H9 (cell line): ENCODE measurements at regions not wholly inside any gene's neighbourhood (a gene's known extent, or its start where the extent isn't known, plus 50 kb on each side); places are given as distances from the start of the nearest gene placed in this dataset.

ENCODE experiments used
- DNase-seq: peaks from one replicate; pipeline ENCODE4 v3.0.0-alpha.2; 2017
- H2AFZ ChIP-seq: one replicate; pipeline ENCODE4 v1.6.1; 2013; ENCODE audit warnings: mild to moderate bottlenecking, low read length, control low read depth, moderate library complexity
- H2AK5ac ChIP-seq: 2 replicates; pipeline ENCODE4 v1.6.1; 2013; ENCODE audit warnings: low read length, control low read depth, mixed read lengths; ENCODE audit not compliant: insufficient read length
- H2BK120ac ChIP-seq: one replicate; pipeline ENCODE4 v1.6.1; 2013; ENCODE audit warnings: low read depth, mild to moderate bottlenecking, low read length, control low read depth, inconsistent platforms; ENCODE audit not compliant: poor library complexity, severe bottlenecking
- H2BK12ac ChIP-seq: 2 replicates; pipeline ENCODE4 v1.6.1; 2013; ENCODE audit warnings: low read length, control low read depth, mixed read lengths, low read depth; ENCODE audit not compliant: insufficient read length
- H2BK15ac ChIP-seq: 2 replicates; pipeline ENCODE4 v1.6.1; 2013; ENCODE audit warnings: low read depth, low read length, control low read depth
- H2BK20ac ChIP-seq: one replicate; pipeline ENCODE4 v1.6.1; 2013; ENCODE audit warnings: low read depth, mild to moderate bottlenecking, low read length, control low read depth, inconsistent platforms; ENCODE audit not compliant: poor library complexity, severe bottlenecking
- H2BK5ac ChIP-seq: 2 replicates; pipeline ENCODE4 v1.6.1; 2013; ENCODE audit warnings: low read length, control low read depth, mixed read lengths; ENCODE audit not compliant: insufficient read length
- H3K14ac ChIP-seq: 2 replicates; pipeline ENCODE4 v1.6.1; 2013; ENCODE audit warnings: low read length, control low read depth; ENCODE audit not compliant: insufficient read depth
- H3K18ac ChIP-seq: 2 replicates; pipeline ENCODE4 v1.6.1; 2013; ENCODE audit warnings: low read depth, mild to moderate bottlenecking, mixed read lengths, low read length, control low read depth; ENCODE audit not compliant: insufficient read length
- H3K23ac ChIP-seq: 2 replicates; pipeline ENCODE4 v1.6.1; 2013; ENCODE audit warnings: low read length, control low read depth, mixed read lengths, low read depth; ENCODE audit not compliant: insufficient read length
- H3K23me2 ChIP-seq: 2 replicates; pipeline ENCODE4 v1.6.1; 2013; ENCODE audit warnings: low read depth, mild to moderate bottlenecking, mixed read lengths, low read length, control low read depth; ENCODE audit not compliant: insufficient read length, poor library complexity, severe bottlenecking
- H3K27ac ChIP-seq: 2 replicates; pipeline ENCODE4 v1.5.1; 2013; ENCODE audit warnings: low read length, control low read depth, mixed read lengths, low read depth; ENCODE audit not compliant: insufficient read length
- H3K27me3 ChIP-seq: 2 replicates; pipeline ENCODE4 v1.6.1; 2013; ENCODE audit warnings: low read length, control low read depth, inconsistent platforms; ENCODE audit not compliant: insufficient read depth
- H3K4ac ChIP-seq: 2 replicates; pipeline ENCODE4 v1.6.1; 2013; ENCODE audit warnings: low read depth, mild to moderate bottlenecking, control low read depth, inconsistent platforms, low read length, moderate library complexity
- H3K4me1 ChIP-seq: 2 replicates; pipeline ENCODE4 v1.6.1; 2013; ENCODE audit warnings: low read length, control low read depth, inconsistent platforms; ENCODE audit not compliant: insufficient read depth
- H3K4me2 ChIP-seq: 2 replicates; pipeline ENCODE4 v1.6.1; 2013; ENCODE audit warnings: low read length, control low read depth, mixed read lengths; ENCODE audit not compliant: insufficient read length, insufficient read depth
- H3K56ac ChIP-seq: 2 replicates; pipeline ENCODE4 v1.6.1; 2013; ENCODE audit warnings: low read depth, mild to moderate bottlenecking, mixed read lengths, low read length, control low read depth; ENCODE audit not compliant: insufficient read length
- H3K79me1 ChIP-seq: 2 replicates; pipeline ENCODE4 v1.6.1; 2013; ENCODE audit warnings: low read depth, mild to moderate bottlenecking, moderate library complexity, low read length, control low read depth, inconsistent platforms; ENCODE audit not compliant: insufficient read depth, poor library complexity, severe bottlenecking
- H3K79me2 ChIP-seq: 2 replicates; pipeline ENCODE4 v1.6.1; 2013; ENCODE audit warnings: low read length, control low read depth, inconsistent platforms; ENCODE audit not compliant: insufficient read depth
- H3K9ac ChIP-seq: 2 replicates; pipeline ENCODE4 v1.6.1; 2013; ENCODE audit warnings: low read length, control low read depth, mixed read lengths; ENCODE audit not compliant: insufficient read length; ENCODE audit errors: extremely low read depth
- H3K9me3 ChIP-seq: one replicate; pipeline ENCODE4 v1.6.1; 2013; ENCODE audit warnings: low read depth, low read length, inconsistent platforms; ENCODE audit not compliant: control insufficient read depth
- H3T11ph ChIP-seq: one replicate; pipeline ENCODE4 v1.6.1; 2013; ENCODE audit warnings: mild to moderate bottlenecking, low read length, control low read depth, inconsistent platforms
- H4K20me1 ChIP-seq: one replicate; pipeline ENCODE4 v1.6.1; 2013; ENCODE audit not compliant: control insufficient read depth, insufficient read length, insufficient read depth
- H4K5ac ChIP-seq: 2 replicates; pipeline ENCODE4 v1.6.1; 2013; ENCODE audit warnings: low read depth, mild to moderate bottlenecking, mixed read lengths, low read length, control low read depth; ENCODE audit not compliant: insufficient read length
- H4K8ac ChIP-seq: replicated peaks from 2 replicates; pipeline ENCODE4 v1.6.1; 2013; ENCODE audit warnings: low read length, control low read depth, mixed read lengths, low read depth; ENCODE audit not compliant: insufficient read length
- H4K91ac ChIP-seq: 2 replicates; pipeline ENCODE4 v1.6.1; 2013; ENCODE audit warnings: low read depth, mild to moderate bottlenecking, moderate library complexity, mixed read lengths, low read length, control low read depth; ENCODE audit not compliant: insufficient read length
- H3K27ac Mint-ChIP-seq, 3 experiments: 2 replicates in 2 of 3; 3 replicates in 1 of 3; pipeline ENCODE4 v1.8.0; 2020 to 2021; ENCODE audit warnings: mixed read lengths in 3 of 3, mild to moderate bottlenecking in 1 of 3, moderate library complexity in 1 of 3
- H3K27me3 Mint-ChIP-seq: 2 replicates; pipeline ENCODE4 v1.8.0; 2021; ENCODE audit warnings: low read depth, mild to moderate bottlenecking, moderate library complexity, mixed read lengths
- H3K36me3 Mint-ChIP-seq, 3 experiments: 2 replicates in 2 of 3; 3 replicates in 1 of 3; pipeline ENCODE4 v1.8.0; 2020 to 2021; ENCODE audit warnings: low read depth in 3 of 3, mixed read lengths in 3 of 3; ENCODE audit not compliant: insufficient read depth in 1 of 3
- H3K4me1 Mint-ChIP-seq, 2 experiments: 2 replicates each; pipeline ENCODE4 v1.8.0; 2020; ENCODE audit warnings: mixed read lengths in 2 of 2
- H3K4me3 Mint-ChIP-seq, 2 experiments: 2 replicates in 1 of 2; 3 replicates in 1 of 2; pipeline ENCODE4 v1.8.0; 2020 to 2021; ENCODE audit warnings: mild to moderate bottlenecking in 2 of 2, mixed read lengths in 2 of 2, moderate library complexity in 1 of 2
- H3K9me3 Mint-ChIP-seq, 2 experiments: 2 replicates in 1 of 2; 3 replicates in 1 of 2; pipeline ENCODE4 v1.8.0; 2020; ENCODE audit warnings: mild to moderate bottlenecking in 2 of 2, mixed read lengths in 2 of 2, moderate library complexity in 1 of 2
- CTCF ChIP-seq: fragments of 200-600 bp; sonication (generic); conservative IDR thresholded peaks from 3 replicates; pipeline ENCODE4 v1.8.0; 2021; ENCODE audit warnings: antibody characterized with exemption, mild to moderate bottlenecking
- WGBS: extraction: QIAGEN DNeasy Blood & Tissue Kit; methylation state at CpG from one replicate; pipeline ENCODE4 v1.1.7; 2013; ENCODE audit warnings: missing lambda C conversion rate, low lambda C conversion rate, mixed read lengths; ENCODE audit not compliant: insufficient read length; ENCODE audit errors: extremely low coverage; 5-methylcytosine and 5-hydroxymethylcytosine counted together

- no CpG with 5 or more reads among the region's 2 CpGs for WGBS
- H3K9me3 Mint-ChIP-seq = peaks cover 4 to 15% of the 10 kb centered on the region in 2 experiments; a peak in 3 of 5 replicates
- no peaks in the 10 kb centered on the region for H3K27me3 ChIP-seq
These were observed 107.5 kb upstream of the MVB12B start for GRCh38 chr9:126219166-126219565.

More at GRCh38 chr9:126219166-126219565, 107.5 kb upstream of the MVB12B start:
- Histone ChIP-seq H2BK5ac (no peak overlapping the region), H2AFZ (no peak overlapping the region), H2BK12ac (no peak overlapping the region), H3K27ac (no peak overlapping the region), H3K4me1 (no peaks in the 10 kb centered on the region), H3K23me2 (no peaks in the 10 kb centered on the region), H2AK5ac (no peak overlapping the region), H3K9ac (no peak overlapping the region), H3K9me3 (no peaks in the 10 kb centered on the region), H4K8ac (no peak overlapping the region), H2BK20ac (no peak overlapping the region), H3K56ac (no peak overlapping the region), H3K14ac (no peak overlapping the region), H3K79me1 (no peaks in the 10 kb centered on the region), H3K4ac (no peak overlapping the region), H4K91ac (no peak overlapping the region), H4K20me1 (no peaks in the 10 kb centered on the region), H3K18ac (no peak overlapping the region), H3K79me2 (no peaks in the 10 kb centered on the region), H3T11ph (no peak overlapping the region), H4K5ac (no peak overlapping the region), H2BK15ac (no peak overlapping the region), H2BK120ac (no peak overlapping the region), H3K23ac (no peak overlapping the region), H3K4me2 (no peak overlapping the region)
- Mint-ChIP-seq H3K27ac (no peak overlapping the region), H3K27me3 (peaks cover 11% of the 10 kb centered on the region), H3K4me1 (peaks cover 4 to 5% of the 10 kb centered on the region in 2 experiments), H3K36me3 (peaks cover under 1 to 12% (median 3%) of the 10 kb centered on the region in 3 experiments; a peak in 3 of 7 replicates), H3K4me3 (no peak overlapping the region; a peak in 1 of 5 replicates)
- DNase-seq = no peak
- no peak for TF ChIP-seq CTCF
